Endometrial microvascular endothelial cells (primary cell): ENCODE measurements at regions not wholly inside any gene's neighbourhood (a gene's known extent, or its start where the extent isn't known, plus 50 kb on each side); places are given as distances from the start of the nearest gene placed in this dataset.

ENCODE experiments used
- in situ Hi-C: cut with HindIII; loops from 2 replicates; pipeline ENCODE4 v1.10.0; 2017; ENCODE audit warnings: low sequenced_read_pairs, low pct_unique_long_range_greater_than_20kb; ENCODE audit errors: inconsistent ontology term

DNA sequence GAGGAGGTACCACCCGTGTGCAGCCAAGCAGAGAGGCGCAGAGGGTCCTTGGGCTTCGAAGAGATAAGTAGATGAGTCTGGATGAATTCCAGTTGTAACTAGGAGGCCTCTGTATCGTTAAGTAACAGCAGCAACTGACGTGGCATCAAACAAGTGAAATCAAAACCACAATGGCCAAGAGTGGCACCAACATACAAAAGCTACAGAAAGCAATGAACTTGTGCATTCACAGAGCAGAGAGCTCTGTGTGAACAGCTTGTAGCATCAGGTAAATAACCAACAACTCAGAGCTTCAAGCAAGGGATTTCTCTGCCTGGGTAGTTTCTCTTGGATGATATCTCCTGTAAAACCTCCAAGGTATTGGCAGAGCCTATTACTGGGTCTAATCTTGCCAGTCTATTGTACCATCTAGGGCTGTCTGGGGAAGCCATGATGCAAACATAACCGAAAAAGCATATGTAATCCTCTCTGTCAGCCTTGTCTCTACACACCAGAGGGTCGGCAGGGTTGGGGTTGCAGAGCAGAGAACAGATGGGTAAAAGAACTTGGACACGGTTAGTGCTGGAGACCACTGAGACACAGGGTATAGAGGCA is 83.1 kb upstream of the USP47 start:
- in situ Hi-C loops: no loop called here

DNA sequence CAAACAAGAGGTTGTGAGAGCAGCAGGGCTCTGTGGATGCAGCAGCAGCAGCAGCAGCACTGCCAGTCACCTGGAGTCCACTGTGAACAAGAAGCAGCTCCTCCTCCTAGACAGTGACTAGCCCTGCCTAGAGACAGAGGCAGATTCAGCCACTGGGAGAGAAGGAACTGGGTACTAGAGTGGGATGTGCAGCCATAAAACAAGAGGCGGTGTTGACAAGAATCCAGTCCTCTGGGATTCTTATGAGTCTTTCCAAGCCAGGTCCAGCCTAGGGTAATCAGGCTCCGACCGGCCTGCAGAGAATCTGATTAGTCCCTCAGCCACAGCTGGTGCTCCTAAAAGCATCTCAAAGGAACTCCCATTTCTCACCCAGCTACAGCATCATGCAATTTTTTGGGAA is 83.9 kb upstream of the USP47 start:
- in situ Hi-C loops: no loop called here

- in situ Hi-C loops: no loop called here
These were observed 85.1 kb upstream of the USP47 start for GRCh38 chr11:11756718-11757117.

DNA sequence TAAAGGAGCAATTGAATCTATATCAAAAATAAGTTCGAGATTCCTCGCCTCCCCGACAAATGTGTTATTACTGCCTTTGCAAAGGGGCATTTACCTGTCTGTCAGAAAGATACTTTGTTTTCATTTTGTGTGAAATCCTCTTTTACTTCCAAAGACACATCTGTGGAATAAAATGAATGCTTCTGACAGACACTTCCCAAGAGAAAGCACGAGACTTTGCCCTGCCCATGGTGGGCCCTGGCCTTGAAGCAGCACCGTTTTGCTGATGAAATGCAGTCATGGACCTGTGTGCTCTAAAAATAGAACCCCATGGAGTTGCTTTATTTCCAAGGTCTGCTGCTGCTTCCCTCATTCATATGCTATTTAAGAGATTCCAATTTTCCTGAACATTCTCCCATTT is 85.9 kb upstream of the USP47 start:
- in situ Hi-C loops: no loop called here

DNA sequence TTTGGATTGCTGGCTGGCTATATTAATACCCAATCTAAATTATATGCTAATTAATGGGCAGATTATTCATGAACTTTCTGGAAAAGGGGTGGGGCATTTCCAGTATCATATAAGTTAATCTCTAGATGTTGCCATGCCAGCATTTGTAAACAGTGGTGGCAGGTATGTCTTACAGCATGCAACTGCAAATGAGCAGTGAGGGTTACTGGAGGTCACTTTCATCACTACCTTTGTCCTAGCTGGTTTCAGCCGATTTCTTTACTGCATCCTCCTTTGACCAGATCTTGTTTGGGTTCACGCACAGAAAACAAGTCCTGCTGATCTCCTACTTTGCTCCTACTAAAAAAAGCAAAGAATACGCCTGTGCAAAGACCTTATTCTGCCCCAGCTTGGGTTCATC is 89.1 kb upstream of the USP47 start:
- in situ Hi-C loops: no loop called here

GRCh38 chr11:11750017-11750878 is 91.5 kb upstream of the USP47 start:
- in situ Hi-C loops: no loop called here

DNA sequence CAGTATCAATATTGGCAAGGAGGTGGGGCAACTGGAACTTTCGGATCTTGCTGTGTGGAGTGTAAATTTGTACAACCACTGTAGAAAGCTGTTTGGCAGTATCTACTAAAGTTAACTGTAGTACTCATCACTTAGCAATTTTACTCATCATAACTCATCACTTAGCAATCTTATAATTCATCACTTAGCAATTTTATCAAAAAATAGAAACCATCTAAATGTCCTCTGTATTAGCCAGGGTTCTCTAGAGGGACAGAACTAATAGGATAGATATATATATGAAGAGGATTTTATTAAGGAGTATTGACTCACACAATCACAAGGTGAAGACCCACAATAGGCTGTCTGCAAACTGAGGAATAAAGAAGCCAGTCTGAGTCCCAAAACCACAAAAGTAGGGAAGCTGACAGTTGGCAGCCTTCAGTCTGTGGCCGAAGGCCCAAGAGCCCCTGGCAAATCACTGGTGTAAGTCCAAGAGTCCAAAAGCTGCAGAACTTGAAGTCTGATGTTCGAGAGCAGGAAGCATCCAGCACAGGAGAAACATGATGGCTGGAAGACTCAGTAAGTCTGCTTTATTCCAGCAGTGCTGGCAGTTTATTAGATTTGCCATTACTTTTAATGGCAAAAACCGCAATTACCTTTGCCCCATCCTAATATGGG is 92.9 kb upstream of the USP47 start:
- in situ Hi-C loops: no loop called here

- in situ Hi-C loops: no loop called here
These were observed 94.2 kb upstream of the USP47 start for GRCh38 chr11:11747570-11747969.

- in situ Hi-C loops: no loop called here
These were observed 95.3 kb upstream of the USP47 start for GRCh38 chr11:11746449-11746848.

DNA sequence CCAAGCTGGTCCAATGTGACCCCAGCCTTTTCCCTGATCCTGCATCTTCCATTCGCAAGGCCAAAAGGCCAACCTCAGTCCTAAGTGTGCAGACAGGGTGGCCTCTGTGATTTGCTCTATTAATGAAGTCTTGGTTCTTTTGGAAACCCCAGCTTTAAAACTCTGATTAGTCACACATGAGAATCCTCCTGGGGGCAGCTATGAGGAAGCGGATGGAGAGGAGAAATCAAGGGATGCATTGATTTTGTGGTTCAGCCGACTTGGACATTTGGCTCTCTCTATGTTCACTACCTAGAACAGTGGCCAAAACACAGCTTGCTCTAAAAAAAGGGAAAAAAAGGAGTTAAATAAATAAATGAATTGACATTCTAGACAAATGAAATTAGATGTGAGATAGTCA is 98.6 kb upstream of the USP47 start:
- in situ Hi-C loops: no loop called here

DNA sequence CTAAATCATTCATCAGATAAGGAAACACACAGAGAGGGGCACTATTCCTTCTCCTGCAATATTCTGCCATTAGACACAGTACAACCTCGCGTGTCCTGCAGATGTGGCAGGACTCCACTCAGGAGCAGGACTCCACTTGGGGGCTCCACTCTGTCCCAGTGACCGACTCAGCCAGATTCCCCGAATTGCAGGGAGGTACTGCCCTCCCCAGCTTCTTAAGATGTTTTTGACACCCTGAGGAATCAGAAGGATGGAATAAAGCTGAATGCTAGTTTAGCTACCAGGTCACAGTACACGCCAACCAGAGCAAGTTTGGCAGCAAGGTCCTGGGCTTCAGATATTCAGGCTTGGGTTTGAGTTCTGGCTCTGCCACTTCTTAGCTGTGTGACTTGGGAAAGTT is 99.3 kb upstream of the USP47 start:
- in situ Hi-C loops: no loop called here

- in situ Hi-C loops: no loop called here
These were observed 100.9 kb upstream of the USP47 start for GRCh38 chr11:11740836-11741235.

DNA sequence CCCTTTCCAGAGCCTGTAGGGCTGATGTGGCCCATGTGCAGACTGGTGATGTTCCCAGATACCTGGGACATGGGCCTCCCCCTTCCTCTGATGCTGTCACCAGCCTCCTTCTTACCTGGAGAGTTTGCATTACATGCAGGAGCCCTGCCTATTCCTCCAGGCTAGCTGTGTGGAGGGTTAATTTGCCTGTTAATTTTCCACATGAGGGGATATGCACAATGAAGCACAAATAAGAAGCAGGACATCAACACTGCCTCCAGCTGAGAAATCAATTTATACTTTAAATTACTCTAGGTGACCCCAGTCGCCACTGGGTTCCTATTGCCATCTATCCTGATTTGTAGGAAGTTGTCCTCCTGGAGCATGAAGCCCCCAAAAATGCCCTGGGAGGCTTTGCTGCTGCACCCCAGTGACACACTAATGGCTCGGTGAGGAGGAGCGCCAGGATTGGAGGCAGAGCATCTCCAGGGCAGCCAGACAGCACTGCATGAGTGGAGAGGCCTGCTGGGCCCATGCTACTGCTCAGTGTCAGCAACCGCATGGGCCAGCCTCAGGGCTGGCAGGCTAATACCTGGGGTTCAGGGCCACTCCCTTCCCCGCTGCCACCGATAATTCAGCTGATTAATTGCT is 101.6 kb upstream of the USP47 start:
- in situ Hi-C loops: no loop called here

DNA sequence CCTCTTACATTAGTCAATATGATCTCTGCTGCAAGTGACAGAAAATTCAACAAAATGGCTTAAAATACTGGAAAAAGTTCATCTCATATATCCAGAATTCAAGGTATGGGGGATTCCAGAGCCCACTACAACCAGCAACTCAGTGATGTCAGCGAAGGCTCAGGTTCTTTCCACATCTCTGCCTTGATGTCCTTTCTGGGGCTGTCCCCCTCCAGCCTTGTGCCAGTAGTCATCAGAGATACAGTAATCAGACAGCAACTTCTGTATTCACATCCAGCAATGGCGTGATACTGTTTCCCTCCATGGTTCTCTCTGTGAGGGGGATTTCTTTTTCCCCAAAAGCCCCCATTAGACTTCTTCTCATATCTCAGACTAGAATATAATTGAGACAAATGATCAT is 103.4 kb upstream of the USP47 start:
- in situ Hi-C loops: no loop called here

DNA sequence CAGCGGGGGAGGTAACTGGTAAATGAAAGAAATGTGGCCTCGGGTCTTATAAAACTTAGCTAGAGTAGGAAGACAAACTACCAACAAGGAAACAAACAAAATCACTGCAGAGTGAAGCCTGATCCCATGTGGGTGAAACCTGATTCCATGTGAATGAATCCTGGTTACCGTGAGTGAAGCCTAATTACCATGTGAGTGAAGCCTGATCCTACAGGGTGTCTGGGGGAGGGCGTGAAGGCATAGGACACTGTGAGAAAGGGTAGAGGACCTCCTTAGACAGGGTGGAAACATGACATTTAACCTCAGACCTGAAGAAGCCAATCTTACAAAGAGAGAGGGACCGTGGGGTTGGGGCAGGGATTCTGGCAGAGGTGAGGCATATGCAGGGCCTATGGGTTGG is 106.2 kb upstream of the USP47 start:
- in situ Hi-C loops: no loop called here

GRCh38 chr11:11733246-11733747 is 108.5 kb upstream of the USP47 start:
- in situ Hi-C loops: no loop called here

- in situ Hi-C loops: no loop called here
These were observed 109.7 kb upstream of the USP47 start for GRCh38 chr11:11732116-11732515.

DNA sequence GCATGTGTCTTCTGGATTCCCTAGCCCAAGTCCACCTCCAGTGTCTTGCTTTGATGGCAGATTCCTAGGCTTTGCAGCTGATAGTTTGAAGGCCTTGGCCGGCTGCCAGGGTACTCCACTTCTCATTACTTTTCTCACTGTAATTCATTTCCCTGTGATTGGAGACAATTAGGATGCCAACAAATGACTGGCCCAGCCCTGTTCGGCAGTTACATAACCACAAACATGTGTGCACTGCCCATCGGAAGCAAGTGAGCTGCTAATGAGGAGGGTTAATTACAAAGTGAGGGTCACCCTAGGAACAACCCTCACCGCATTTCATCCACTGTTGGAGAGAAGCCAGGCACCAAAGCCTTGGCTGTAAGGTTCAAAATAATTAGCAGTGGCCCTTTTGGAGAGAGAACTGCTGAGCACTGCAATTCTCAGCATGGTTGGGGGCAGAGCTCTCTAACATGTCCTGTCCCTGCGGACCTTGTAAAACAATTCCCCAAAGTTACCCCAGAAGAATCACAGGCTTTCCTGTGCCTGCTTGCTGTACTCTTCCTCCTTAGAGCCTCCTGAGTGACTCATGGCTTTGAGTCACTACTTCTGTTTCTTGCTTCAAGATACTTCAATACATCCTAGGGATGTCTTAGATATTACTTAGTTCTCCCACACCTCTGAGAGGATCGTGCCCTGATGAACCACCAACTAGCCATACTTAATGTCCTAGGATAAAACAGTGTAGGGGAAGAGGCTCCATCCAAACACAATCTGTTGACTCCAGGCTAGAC is 109.7 kb upstream of the GALNT18 start:
- in situ Hi-C loops: no loop called here

DNA sequence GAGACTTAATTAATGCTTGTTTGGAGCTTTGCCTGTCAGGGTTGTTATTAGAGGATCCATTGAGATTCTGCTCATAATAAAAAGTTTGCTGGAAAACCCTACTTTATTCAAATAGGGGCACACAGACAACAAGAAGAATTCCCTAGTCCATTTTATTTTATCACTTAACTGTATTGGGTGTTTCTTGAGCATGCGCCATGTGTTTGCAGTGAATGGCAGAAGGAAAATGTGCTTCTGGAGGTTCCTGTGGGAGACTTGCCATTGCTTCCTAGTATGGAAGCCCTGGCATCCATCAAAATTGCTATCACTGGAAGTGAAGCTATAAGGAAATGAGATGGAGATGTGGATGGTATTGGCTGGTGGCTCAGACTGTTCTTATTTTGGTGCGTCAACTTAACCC is 106.6 kb upstream of the GALNT18 start:
- in situ Hi-C loops: no loop called here
